ENCODE measurements at regions not wholly inside any gene's neighbourhood (a gene's known extent, or its start where the extent isn't known, plus 50 kb on each side); places are given as distances from the start of the nearest gene placed in this dataset.

DNA sequence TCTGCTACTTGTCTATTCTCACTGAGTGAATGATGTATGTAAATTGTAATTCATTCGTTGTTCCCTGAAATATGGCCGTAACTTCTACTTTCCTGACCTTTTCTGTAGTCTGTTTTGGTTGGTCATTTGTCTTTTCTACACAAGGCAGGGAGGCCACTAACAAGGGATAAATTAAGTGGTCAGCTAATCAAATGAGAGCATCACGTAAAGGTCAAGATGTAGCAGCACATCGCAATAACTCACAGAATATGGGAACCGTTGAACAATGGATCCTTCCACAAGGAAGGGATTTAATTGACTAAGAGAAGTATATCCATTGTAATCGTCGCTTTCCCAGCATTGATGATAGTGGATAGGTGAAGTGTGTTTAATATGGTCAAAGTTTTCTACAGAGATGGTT lies 171.1 kb downstream of the DMRT2 start:
- Histone ChIP-seq H3K27ac (ENCODE audit: low read length) (no peak overlapping the region), H3K36me3 (ENCODE audit: insufficient read depth, low read length) (no peaks in the 10 kb centered on the region), H3K4me3 (ENCODE audit: low read depth in 1 of 2, low read length in 2 of 2) (no peak overlapping the region), H2AFZ (ENCODE audit: low read depth, low read length) (no peak overlapping the region), H4K20me1 (ENCODE audit: insufficient read depth, low read length) (no peaks in the 10 kb centered on the region), H3K27me3 (ENCODE audit: insufficient read depth, low read length, poor library complexity) (no peaks in the 10 kb centered on the region), H3K79me2 (ENCODE audit: insufficient read depth, low read length) (no peaks in the 10 kb centered on the region), H3K4me2 (ENCODE audit: insufficient read depth, low read length) (no peak overlapping the region), H3K9ac (ENCODE audit: low read depth, low read length) (no peak overlapping the region), H3K9me3 (ENCODE audit: insufficient read depth, low read length, severe bottlenecking) (no peaks in the 10 kb centered on the region), H3K4me1 (ENCODE audit: insufficient read depth, low read length) (no peaks in the 10 kb centered on the region)
- ATAC-seq (ENCODE audit: insufficient read depth, low read depth) (no peak), DNase-seq (no peak)
- TF ChIP-seq, protein P1, sequence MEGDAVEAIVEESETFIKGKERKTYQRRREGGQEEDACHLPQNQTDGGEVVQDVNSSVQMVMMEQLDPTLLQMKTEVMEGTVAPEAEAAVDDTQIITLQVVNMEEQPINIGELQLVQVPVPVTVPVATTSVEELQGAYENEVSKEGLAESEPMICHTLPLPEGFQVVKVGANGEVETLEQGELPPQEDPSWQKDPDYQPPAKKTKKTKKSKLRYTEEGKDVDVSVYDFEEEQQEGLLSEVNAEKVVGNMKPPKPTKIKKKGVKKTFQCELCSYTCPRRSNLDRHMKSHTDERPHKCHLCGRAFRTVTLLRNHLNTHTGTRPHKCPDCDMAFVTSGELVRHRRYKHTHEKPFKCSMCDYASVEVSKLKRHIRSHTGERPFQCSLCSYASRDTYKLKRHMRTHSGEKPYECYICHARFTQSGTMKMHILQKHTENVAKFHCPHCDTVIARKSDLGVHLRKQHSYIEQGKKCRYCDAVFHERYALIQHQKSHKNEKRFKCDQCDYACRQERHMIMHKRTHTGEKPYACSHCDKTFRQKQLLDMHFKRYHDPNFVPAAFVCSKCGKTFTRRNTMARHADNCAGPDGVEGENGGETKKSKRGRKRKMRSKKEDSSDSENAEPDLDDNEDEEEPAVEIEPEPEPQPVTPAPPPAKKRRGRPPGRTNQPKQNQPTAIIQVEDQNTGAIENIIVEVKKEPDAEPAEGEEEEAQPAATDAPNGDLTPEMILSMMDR (IDR thresholded peaks at IDR 0.05; ENCODE audit: borderline replicate concordance, extremely low read depth, low read length, poor library complexity, severe bottlenecking), result no peak
- TF ChIP-seq EZH2 (IDR thresholded peaks at IDR 0.05; ENCODE audit: borderline replicate concordance, low read depth, low read length, severe bottlenecking), result no peak

DNA sequence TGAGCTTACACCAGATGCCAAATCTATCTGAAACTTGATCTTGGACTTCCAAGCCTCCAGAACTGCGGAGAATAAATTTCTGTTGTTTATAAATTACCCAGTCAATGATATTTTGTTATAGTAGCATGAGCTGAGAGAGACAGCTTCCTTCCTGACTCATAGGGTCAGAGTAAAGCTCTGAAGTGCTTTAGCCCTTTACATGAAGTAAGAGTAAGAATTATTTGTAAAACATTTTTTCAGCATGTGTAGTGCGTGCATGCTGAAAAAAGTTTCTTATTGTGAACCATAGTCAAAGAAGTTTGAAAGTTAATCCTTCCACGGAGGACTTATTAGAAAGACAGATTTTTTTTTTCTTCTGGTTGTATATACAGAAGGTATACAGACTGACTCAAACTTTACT lies 172.4 kb downstream of the DMRT2 start:
- DNase-seq, result no peak
- Histone ChIP-seq H3K79me2 (ENCODE audit: insufficient read depth, low read length) (no peaks in the 10 kb centered on the region), H3K4me2 (ENCODE audit: insufficient read depth, low read length) (no peak overlapping the region), H3K36me3 (ENCODE audit: insufficient read depth, low read length) (no peaks in the 10 kb centered on the region), H3K27ac (ENCODE audit: low read length) (no peak overlapping the region), H3K4me1 (ENCODE audit: insufficient read depth, low read length) (no peaks in the 10 kb centered on the region), H3K9me3 (ENCODE audit: insufficient read depth, low read length, severe bottlenecking) (no peaks in the 10 kb centered on the region), H4K20me1 (ENCODE audit: insufficient read depth, low read length) (no peaks in the 10 kb centered on the region), H3K27me3 (ENCODE audit: insufficient read depth, low read length, poor library complexity) (no peaks in the 10 kb centered on the region), H3K9ac (ENCODE audit: low read depth, low read length) (no peak overlapping the region), H2AFZ (ENCODE audit: low read depth, low read length) (no peak overlapping the region), H3K4me3 (ENCODE audit: low read depth in 1 of 2, low read length in 2 of 2) (no peak overlapping the region)
- ATAC-seq (ENCODE audit: insufficient read depth, low read depth), result no peak
- TF ChIP-seq, protein P1 (IDR thresholded peaks at IDR 0.05; ENCODE audit: borderline replicate concordance, extremely low read depth, low read length, poor library complexity, severe bottlenecking), result no peak
- no peak for TF ChIP-seq EZH2 (IDR thresholded peaks at IDR 0.05; ENCODE audit: borderline replicate concordance, low read depth, low read length, severe bottlenecking)

DNA sequence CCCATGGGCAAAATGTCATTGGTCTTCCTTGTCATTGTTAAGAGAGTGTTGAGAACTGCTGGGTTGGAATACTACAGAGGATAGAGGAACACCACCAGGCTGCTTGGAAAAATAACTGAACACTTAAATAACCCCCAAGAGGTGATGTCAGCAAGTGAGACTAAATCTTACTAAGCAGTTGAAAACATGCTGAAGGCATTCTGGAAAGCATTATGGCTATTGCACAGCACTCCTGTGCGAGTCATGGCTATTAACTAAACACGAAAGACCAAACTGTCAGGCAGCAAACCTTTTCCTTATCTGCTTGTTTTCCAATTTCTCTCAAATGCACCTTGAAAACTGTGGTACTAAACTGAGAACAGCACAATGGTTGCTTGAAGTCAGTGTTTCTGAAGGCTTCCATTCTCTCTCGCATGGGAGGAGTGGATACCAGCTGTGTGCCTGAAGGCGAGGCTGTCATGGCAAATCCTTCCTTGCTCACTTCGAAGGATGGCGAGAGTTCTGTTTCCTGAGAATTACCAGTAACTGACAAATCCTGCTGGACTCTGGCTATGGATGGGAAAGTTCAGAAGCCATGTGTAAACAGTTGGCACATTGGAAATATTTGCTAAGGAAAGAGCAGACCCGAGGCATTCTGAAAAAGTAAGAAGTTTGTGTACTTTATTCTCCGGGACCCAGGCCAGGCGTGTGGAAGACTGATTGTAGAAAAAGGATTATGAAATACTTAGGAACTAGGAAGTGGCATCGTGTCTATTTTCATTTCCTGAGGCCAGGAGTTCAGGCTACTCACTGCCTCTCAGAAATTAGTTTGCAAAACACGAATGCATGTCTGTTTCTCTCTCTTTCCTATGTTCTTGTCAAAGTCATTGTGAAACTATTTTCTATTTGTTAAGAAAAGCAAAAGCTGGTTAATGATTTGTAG lies 182.1 kb downstream of the DMRT2 start:
- no peaks in the 10 kb centered on the region for H3K27me3 ChIP-seq (ENCODE audit: insufficient read depth, low read length, poor library complexity)
- H3K27ac ChIP-seq (ENCODE audit: low read length), result no peak overlapping the region
- no peaks in the 10 kb centered on the region for H3K9me3 ChIP-seq (ENCODE audit: insufficient read depth, low read length, severe bottlenecking)
- no peaks in the 10 kb centered on the region for H4K20me1 ChIP-seq (ENCODE audit: insufficient read depth, low read length)
- H3K4me2 ChIP-seq (ENCODE audit: insufficient read depth, low read length), result no peak overlapping the region
- no peak overlapping the region for H3K9ac ChIP-seq (ENCODE audit: low read depth, low read length)
- TF ChIP-seq, protein P1 (IDR thresholded peaks at IDR 0.05; ENCODE audit: borderline replicate concordance, extremely low read depth, low read length, poor library complexity, severe bottlenecking), result no peak
- no peak for TF ChIP-seq EZH2 (IDR thresholded peaks at IDR 0.05; ENCODE audit: borderline replicate concordance, low read depth, low read length, severe bottlenecking)
- H3K4me3 ChIP-seq (ENCODE audit: low read depth in 1 of 2, low read length in 2 of 2), result no peak overlapping the region
- no peaks in the 10 kb centered on the region for H3K79me2 ChIP-seq (ENCODE audit: insufficient read depth, low read length)
- H2AFZ ChIP-seq (ENCODE audit: low read depth, low read length), result no peak overlapping the region
- H3K36me3 ChIP-seq (ENCODE audit: insufficient read depth, low read length), result no peaks in the 10 kb centered on the region
- ATAC-seq (ENCODE audit: insufficient read depth, low read depth) (no peak), DNase-seq (no peak)
- H3K4me1 ChIP-seq (ENCODE audit: insufficient read depth, low read length), result no peaks in the 10 kb centered on the region

Data from DND-41 (cell line).